8988T (cell line): ENCODE measurements at regions not wholly inside any gene's neighbourhood (a gene's known extent, or its start where the extent isn't known, plus 50 kb on each side); places are given as distances from the start of the nearest gene placed in this dataset.

Experiments used
- DNase-seq: peaks from one replicate; pipeline ENCODE4 v3.0.0; 2011

DNA sequence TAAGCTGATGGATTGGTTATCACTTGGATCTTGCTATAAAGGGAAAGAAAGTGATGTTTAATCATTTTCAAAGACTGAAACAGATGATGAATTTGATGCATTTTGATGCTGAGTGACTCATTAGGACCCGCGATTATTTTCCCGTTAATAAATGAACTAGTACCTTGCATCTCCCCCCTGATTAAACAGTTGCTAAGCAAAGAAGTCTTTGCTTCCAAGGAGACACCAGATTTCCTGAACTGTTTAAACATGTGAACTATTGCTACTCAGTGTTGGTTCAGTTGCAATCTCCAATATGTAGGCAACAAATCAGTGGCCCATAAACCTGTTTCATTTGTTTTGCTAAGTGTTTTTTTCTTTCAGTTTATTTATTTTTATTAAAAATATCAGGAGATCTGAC lies 375.2 kb downstream of the AACS start:
- DNase-seq, result no peak

DNA sequence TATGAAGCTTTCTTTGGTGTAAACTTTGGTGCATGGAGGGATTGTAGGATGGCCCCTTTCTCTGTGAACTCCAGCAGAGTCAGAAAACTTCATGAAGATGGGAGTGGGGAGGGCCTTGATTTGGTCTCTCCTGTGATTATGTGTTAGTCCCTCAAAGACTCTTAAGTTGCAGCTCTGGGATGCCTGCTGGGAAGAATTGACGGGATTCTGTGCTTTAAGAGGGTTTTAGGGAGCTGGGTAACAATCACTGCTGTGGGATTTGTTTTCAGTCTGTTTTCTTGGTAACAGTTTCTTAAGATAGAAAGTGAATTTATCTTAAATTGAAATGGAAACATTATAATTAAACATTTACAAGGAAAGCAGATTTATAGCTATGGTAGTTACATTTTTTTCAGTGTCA lies 378.1 kb downstream of the AACS start:
- DNase-seq, result no peak

DNA sequence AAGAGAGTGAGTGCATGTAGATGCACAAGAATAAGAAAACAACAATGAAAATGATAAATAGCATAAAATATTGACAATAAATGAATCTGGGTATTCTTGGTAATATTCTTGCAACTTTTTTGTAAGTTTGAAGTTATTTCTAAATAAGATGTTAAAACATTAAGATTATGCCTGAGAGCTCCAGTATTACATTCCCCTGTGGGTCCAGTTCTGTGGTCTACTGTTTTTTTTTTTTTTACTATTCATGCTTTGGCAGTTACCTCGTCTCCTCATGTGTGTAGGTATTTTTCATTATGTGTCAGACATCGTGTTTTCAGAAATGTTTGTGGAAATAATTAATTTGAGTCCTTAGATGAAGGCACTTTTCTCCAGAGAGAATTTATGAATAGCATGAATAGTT lies 386.2 kb downstream of the AACS start:
- DNase-seq, result no peak

DNA sequence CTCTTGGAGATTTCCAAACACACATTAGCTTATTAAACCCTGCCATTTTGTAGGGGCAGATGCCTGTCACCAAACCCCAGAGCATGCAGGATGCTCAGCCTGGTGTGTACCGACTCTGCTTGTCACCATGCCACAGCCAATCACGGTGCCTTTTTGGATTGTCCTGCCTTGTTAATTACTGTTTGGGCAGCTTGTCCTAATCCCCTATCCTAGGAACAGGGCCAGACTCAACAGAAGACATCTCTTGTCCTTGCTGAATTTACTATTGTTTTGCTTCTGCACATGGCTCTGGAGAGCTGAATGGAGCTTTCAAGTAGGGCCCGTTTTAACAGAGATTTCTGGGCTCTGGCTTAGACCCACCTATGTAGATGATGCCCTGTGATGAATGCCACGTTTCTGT lies 388.5 kb downstream of the AACS start:
- no peak for DNase-seq

DNA sequence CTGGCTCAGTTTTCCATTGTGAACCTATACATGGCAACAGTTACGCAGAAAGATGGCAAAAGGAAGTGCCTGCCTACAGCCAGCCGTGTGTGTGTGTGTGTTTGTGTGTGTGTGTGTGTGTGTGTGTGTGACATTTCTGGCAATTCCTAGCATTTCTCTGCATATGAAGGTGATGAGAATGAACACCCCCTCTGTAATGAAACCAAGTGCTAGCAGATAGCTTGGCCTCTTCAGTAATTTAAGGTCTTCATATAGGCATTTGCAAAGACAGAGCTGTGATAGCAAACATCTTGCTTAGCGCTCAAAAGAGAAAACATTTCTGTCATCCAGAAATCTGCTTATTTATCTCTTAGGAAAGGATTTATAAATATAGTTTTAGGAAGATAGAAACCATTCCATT lies 389.1 kb downstream of the AACS start:
- no peak for DNase-seq

DNA sequence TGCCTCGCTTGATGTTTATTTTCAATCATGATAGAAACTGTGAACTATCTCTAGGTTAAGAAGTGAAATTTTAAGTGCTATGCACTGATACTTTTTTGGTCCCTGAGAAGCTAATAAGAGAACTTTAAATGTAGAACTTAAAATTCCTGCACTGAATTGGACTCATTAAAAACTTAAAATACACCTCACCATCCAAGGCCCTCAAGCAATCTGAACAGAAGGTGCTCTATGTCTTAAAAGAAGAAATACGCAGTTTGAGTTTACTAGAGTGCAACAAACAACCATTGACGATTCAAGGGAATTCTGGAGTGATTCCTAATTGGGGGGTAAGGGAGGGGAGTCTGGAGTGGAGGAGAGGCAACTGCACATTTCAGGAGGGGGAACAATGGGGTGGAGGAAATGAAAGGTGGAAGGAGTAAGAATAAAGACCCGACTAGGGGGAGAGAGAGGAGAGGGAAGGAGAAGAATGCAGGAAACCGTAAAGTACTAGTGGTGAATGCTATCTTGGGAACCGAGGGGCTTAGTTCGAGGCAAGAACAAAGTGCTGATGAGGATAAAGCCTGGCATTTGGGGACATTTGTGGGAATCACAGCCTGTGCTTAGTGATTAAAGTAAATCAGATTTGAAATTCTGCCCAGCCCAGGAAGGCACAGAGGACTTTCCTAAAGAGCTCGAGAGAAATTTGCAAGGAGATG lies 389.7 kb downstream of the AACS start:
- DNase-seq, result no peak

DNA sequence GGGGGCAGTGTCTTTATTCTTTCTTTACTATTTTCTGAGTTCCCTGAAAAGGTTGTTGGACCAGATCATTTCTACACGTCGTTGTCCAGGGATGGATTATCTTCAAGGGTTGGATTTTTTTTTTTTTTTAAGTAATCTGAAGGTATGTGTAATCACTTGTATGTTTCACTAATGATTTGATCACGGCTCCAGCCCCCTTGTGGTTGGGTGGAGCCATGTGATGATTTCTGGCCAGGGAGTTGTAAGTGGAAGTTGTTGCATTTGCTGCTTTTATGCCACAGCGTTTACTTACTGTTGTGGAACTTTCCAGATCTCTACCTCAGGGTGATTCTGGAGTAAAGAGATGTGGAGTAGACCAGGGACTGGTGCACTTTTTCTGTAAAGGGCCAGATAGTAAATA lies 390.3 kb downstream of the AACS start:
- DNase-seq, result no peak

DNA sequence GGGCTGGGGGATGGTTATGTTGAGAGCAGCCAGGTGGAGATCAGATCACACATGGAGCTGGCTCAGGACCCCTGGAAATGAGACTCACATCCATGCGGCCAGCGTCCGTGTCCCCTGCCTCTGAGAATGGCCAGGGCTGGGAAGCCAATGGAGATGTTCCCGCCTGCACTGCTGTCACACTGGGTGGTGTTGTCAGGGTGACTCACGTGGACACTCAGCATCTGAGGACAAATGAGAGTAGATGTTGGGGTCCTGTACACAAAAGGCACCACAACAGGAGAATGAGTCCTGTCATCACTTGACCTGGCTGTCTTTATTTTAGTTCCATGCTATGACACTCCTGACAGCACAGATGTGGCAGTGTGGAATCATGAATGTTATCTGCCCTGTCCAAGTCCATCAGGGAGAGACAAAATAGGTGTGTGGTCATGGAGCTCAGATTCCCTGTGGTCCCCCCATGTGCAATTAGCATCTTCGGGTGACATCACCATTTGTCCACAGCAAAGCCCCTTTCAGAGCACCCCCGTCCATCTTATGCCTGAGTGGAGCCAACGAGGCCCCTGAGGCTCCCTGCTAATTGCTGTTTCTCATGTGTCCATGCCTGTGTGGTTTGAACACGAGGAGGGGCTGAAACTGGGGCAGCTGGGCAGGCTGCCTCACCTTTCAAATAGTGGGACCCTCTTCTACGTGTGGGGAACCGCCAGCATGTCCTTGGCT lies 393.5 kb downstream of the AACS start:
- DNase-seq, result no peak

DNA sequence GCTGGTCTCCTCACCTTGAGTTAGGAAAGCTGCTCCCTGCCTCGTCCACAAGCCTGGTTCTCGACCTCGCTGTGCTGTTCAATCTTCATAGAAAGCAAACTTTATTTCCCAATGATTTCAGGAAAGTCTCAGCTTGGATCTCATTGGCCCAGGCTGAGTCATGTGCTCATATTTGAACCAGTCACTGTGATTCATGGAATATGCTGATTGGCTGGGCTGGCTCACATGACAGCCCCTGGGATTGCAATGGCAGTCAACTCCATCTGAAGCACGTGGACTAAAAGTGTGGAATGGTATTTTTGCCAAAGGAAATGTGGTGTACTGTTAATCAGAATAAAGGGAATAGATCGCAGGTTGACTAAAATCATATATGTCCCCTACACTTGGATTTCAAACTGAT lies 396.6 kb downstream of the AACS start:
- DNase-seq, result no peak

DNA sequence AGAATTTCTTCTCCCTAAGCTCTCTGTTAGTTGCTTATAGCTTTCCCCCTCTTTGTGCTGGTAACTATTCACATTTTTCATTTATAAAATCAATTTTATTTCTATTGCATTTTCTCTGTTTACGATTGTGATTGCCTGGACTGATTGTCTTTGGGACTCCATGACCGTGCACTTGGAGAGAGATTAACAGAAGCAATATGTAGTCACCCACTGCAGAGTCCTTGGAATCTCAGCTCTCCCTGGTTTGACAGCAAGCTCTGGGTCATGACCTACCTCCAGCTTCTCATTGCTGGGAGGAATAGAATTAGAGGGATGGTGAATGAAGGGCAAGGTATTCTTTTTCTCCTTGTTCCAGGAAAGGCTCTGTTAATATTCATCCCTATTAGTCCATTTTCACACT lies 398.2 kb downstream of the AACS start:
- DNase-seq, result no peak

DNA sequence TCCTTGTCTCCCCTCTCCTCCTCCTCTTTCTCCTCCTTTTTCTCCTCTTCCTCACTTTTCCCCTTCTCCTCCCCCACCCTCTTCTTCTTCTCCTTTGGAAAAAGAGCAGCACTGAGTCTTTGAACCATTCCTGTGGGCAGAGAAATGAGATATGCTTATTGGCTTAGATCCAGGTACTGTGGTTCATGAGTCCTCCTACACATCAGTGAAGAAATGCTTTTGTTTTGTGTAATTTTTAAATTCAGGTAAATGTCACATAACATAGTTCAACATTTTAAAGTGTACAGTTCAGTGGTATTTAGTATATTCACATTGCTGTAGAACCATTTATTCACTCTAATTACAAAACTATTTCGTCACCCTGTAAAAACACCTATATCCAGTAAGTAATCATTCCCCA lies 402.1 kb downstream of the AACS start:
- no peak for DNase-seq

DNA sequence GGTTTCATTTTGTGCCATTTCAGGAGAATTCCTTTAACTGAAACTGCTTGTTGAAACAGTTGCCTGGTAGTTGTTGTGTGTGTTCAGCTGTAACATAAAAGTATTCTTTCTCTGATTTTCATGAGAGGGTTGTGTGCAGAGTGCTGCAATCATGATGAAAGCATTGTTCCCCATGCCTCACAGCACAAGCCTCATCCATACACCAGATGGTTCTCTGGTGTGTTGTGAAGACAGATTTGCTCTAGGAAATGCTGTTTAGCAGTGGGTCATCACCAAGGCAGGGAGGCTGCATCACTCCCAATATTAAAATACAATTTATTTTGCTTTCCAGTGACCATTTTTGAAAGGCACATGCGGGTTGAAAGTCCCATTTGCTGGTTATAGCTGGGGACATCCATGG lies 404.4 kb downstream of the AACS start:
- DNase-seq, result no peak

DNA sequence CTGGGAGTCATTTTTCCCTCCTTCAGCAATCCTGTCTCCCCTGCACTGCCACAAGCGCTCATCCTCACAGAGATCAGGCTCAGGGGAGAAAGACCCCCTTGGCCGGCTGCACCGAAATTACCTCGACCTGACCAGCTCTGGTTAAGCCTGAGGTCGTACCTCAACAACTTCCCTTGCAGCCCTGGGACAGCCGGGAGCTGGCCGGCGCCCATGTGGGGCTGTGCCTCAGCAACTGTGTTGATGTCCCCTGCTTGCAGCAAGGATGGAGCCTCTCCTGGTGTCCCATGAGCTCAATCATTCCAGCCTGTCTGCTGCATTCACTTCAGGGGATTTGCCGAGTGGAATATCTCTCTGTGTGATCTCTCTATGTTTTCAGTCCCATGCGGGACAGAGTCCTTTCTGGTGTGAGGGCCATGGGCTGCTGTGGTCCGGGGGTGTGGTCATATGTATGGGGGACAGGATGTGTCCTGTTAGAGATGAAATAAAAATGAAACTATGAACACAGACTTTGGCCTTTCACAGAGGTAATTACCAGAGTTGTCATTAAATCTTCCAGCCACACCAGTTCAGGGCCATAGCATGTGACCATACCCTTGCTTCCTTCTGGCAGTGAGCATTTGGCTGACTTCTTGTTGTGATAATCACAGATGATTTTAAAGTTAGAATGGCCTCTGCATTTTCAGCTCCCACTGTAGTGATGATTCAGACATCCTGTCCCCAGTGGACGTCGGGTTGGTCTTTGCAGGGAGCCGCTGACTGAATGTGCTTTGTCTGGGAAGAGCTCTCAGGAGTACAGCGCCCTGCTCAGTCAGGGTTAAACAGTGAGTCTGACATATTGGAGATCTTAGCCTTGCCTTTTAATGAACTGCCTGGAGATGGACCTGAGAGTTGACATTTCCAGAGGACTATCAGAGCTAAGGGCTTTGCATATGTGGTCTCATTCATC lies 405.9 kb downstream of the AACS start:
- no peak for DNase-seq

DNA sequence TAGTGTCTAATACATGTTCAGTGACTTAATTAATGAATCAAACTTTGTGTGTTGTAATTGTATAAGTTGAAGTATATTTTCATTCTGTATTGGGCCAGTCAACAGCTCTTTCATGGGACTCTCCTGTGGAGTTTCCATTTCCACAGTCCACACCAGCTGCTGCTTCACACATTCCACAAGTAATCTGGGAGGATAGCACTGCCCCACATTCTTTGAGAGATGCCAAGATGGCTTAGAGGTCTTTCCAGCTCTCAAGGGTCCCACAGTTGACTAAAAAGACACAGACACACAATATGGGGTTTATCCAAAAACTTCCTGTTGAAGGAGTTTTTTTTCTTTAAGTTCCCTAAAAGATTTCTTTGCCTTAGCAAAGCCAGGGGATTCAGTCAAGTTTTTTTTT lies 408.3 kb downstream of the AACS start:
- no peak for DNase-seq

DNA sequence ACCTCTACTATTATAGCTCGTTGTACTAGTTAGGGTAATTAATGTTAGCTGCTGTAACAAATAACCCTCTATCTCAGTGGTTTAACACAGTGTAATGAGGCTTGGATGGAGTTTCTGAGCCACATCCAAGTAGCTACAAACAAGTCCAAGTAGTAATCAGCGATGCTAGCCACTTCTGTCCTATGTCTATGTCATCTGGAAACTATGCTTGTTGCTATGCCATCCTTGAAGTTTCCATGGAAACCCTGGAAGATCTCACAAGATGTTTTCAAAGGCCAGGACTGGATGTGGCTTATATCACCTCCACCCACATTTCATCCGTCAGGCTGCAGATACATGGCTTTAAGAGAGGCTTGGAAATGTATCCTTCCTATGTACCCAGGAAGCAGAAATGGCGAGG lies 422.1 kb downstream of the AACS start:
- DNase-seq, result no peak

DNA sequence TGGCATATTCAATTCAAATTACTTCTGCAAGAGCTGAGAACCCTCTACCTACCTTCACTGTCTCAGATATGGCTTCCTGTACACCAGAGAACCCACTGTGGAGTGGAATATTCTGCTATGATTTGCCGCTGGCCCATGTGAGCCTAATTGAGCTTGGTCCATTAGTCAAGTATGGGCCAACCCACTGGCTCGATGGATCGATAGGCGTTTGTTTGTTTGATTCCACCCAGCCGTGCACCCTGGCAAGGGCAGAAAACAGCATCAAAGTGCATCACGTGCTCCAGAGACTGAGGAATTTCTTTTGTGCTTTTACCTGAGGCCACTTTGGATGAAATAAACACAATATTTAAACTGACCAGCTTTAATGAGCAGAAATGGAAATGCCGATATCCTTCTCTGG lies 426.3 kb downstream of the AACS start:
- DNase-seq, result no peak

DNA sequence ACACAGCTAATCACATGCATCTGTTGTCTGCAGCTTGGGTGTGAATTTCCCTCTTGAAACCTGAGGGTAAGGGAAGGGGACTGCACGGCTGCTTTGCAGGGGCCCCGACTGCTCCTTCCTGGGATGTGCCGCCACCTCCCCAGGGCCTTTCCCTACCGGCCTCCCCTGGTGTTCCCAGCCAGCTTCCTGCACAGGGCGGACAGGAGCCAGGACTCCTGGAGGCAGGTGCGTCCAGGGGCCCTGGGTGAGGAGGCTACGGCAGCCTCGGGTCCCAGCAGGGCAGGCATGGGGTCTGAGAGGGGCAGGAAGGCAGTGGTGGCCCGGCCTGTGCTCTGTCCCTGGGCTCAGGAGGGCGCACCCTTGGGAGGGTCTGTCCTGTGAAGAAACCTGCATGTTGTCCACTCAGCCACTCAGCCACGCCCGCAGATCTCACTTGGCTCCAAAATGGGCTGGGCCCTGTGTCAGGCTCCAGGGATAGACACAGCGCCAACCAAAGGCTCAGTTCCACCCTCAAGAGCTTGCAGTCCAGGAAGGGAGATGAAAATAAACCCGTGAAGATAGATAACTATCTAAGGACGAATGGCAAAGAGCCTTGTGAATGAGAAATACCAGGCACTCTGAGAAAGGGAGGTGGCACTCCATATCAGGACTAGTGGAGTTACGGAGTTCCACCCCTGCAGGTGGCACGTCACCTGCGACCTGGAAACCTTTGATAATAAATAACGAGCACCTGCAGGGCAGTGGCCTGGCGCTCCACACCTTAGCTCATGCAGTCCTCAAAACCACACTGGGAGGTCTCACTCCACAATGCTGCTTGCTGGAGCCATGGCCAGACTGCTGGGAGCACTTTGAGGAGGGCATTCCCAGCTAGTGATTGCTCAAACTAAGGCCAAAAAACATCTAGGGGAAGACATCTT lies 427.4 kb downstream of the AACS start:
- DNase-seq, result no peak

DNA sequence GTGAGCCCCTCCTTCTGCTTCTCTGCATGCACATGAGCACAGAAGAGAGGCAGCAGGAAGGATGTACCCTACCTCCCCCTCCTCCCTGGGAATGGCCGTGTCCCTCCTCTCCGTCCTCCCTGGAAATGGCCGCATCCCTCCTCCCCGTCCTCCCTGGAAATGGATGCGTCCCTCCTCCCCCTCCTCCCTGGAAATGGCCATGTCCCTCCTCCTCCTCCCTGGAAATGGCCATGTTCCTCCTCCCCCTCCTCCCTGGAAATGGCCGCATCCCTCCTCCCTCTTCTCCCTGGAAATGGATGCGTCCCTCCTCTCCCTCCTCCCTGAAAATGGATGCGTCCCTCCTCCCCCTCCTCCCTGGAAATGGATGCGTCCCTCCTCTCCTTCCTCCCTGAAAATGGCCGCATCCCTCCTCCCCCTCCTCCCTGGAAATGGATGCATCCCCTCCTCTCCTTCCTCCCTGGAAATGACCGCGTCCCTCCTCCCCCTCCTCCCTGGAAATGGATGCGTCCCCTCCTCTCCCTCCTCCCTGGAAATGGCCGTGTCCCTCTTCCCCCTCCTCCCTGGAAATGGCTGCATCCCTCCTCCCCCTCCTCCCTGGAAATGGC lies 428.6 kb downstream of the AACS start:
- no peak for DNase-seq

DNA sequence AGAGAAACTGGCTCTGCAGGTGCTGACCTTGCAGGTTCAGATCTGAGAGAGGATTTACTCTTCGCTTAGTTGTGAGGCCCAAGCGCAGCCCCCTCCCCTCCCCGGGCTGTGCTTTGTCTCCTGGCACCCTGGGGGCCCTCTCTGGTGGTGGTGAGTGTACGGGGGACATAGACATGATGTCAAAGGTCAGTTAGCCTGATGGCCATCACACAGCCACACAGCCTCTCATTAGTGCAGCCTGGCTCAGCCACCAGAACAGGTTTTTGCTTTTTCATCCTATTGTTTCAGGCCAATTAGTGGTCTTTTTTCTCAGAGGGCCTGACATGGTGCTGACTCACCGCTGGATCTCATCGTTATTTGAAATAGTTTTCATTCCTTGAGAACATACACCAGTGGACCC lies 437.9 kb downstream of the AACS start:
- no peak for DNase-seq

DNA sequence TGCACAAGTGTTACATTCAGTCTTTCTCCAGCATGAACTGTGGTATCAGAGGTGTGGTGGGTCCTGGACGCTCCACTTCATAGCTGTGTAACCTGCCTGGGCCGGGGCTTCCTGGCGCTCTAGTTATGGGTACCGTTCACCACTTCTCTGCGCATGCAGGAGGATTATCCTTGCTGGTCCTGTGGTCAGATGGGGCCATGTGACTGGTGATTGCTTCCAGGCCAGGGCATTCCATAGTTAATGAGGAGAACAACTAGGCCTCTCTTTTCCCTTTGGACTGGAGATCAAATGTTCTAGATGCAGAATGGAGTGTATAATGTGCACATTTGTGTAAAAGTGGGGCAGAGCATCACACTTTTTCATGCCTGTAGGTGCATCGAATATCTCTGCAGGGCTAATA lies 444.0 kb downstream of the AACS start:
- DNase-seq, result no peak

DNA sequence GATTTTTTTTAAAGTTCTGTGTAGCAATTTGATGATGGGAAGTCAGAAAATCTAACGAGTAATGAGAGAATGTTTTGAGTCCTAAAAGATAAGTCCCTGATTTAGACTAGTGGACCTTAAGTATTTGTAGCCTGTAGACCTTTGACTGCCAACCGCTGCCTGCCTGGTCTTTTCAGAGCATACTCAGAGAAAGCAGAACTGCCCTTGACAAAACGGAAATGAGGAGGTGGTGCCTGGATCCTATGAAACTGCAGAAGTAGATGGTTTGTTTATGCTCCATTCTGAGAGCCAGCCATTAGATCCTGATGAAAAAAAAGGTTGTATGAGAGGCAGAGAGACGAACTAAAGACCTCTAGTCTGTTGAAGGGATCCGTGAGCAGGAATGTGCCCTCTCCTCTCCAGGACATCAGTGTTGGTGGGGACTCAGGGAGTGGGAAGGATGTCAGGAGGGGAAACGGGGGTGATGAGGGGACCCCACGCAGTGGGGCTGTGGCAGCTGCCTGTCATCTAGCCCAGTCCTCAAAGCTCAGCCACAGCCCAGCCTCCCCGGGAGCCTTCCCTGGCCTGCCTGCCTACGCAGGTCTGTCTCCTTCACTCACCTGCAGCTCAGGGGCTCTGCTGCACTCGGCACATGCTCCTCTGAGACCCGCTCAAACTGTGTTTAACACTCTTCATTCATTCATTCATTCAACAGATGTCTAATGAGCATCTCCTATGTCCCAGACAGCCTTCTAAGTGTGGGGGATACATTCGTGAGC lies 447.5 kb downstream of the AACS start:
- no peak for DNase-seq

DNA sequence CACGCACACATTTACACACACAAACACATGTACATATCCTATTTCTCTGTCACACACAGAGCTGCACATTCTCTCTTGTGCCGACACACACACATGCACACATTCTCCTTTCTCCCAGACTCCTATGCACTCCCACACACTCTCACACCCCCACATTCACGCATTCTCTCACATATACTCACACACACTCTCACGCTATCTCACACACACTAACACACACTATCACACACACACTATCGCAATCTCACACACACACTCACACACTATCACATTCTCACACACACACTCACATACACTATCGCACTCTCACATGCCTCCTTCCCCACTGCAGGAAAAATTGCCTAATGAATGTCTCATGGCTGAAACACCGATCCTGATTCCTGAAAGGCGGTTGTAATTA lies 450.7 kb downstream of the AACS start:
- no peak for DNase-seq
